ENCODE measurements at regions not wholly inside any gene's neighbourhood (a gene's known extent, or its start where the extent isn't known, plus 50 kb on each side); places are given as distances from the start of the nearest gene placed in this dataset.

DNA sequence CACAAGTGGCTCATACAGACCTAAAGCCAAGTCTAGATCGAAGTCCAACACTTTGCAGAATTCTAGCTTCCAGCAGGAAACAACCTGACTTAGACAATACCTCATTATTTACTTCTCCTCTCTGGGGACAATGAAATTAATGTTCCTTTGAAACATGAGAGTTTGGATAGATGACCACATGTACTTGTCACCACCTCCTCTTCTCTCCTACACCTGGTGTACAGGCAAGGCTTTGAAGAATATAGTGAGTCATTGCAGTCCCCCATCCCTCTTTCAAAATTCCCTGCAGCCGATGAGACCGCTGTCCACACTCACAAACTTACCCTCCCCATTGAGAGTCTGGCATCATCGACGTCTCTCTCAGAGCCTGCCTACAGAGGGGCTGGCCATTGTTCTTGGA is 189.0 kb upstream of the HES1 start:
- no peak for DNase-seq
- Histone ChIP-seq H3K27ac (no peak overlapping the region), H3K36me3 (no peaks in the 10 kb centered on the region), H3K4me1 (peaks cover 0 to 17% (median 0%) of the 10 kb centered on the region in 4 donors), H3K27me3 (no peaks in the 10 kb centered on the region), H3K9me3 (no peaks in the 10 kb centered on the region), H3K4me3 (no peak overlapping the region)
- no peak for TF ChIP-seq POLR2A (IDR thresholded peaks at IDR 0.05)
- TF ChIP-seq, protein P1, sequence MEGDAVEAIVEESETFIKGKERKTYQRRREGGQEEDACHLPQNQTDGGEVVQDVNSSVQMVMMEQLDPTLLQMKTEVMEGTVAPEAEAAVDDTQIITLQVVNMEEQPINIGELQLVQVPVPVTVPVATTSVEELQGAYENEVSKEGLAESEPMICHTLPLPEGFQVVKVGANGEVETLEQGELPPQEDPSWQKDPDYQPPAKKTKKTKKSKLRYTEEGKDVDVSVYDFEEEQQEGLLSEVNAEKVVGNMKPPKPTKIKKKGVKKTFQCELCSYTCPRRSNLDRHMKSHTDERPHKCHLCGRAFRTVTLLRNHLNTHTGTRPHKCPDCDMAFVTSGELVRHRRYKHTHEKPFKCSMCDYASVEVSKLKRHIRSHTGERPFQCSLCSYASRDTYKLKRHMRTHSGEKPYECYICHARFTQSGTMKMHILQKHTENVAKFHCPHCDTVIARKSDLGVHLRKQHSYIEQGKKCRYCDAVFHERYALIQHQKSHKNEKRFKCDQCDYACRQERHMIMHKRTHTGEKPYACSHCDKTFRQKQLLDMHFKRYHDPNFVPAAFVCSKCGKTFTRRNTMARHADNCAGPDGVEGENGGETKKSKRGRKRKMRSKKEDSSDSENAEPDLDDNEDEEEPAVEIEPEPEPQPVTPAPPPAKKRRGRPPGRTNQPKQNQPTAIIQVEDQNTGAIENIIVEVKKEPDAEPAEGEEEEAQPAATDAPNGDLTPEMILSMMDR (IDR thresholded peaks at IDR 0.05) = no peak

DNA sequence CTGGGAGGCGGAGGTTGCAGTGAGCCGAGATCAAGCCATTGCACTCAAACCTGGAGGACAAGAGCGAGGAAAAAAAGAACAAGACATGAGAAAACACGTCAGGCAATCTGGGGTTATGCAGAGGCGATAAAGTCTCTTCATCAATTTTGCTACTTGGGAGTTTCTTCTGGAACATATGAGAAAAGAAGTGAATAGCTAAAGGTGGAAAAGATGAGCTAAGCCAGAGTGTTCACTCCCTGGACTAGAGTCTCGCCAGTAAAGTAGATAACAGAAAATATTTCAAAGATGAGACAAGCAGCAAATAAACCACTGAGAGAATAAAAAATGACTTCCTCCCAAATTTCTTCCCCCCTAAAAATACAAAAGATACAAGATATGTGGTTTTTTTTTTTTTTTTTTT is 188.4 kb upstream of the HES1 start:
- Histone ChIP-seq H3K27ac (no peak overlapping the region), H3K36me3 (no peaks in the 10 kb centered on the region), H3K4me1 (peaks cover 0 to 17% (median 0%) of the 10 kb centered on the region in 4 donors), H3K9me3 (no peaks in the 10 kb centered on the region), H3K4me3 (no peak overlapping the region), H3K27me3 (no peaks in the 10 kb centered on the region)
- DNase-seq = no peak
- TF ChIP-seq POLR2A (IDR thresholded peaks at IDR 0.05) = no peak
- TF ChIP-seq, protein P1 (IDR thresholded peaks at IDR 0.05) = no peak

DNA sequence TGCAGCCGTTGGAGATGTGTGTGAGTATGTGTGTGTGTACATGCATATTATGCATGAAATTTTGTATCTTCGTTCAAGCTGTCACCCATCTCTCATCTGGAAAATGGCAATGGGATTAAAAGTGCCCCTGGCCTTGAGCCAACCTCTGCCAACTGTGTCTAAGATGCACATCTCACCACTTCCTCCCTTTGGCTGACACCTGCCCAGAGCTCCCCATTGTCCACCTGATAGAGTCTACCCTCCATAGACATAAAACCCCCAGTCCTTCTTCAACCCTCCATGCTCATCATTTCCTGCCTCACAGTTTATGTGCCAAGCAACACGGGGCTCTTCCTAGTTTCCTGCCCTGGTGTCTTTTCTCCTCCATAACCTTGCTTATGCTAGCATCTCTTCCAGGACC is 187.5 kb upstream of the HES1 start:
- H3K4me1 ChIP-seq = peaks cover 0 to 13% (median 0%) of the 10 kb centered on the region in 4 donors
- no peak for DNase-seq
- no peaks in the 10 kb centered on the region for H3K9me3 ChIP-seq
- H3K27ac ChIP-seq = no peak overlapping the region
- H3K36me3 ChIP-seq = no peaks in the 10 kb centered on the region
- no peak overlapping the region for H3K4me3 ChIP-seq
- no peak for TF ChIP-seq POLR2A (IDR thresholded peaks at IDR 0.05)
- TF ChIP-seq, protein P1 (IDR thresholded peaks at IDR 0.05) = no peak
- no peaks in the 10 kb centered on the region for H3K27me3 ChIP-seq

DNA sequence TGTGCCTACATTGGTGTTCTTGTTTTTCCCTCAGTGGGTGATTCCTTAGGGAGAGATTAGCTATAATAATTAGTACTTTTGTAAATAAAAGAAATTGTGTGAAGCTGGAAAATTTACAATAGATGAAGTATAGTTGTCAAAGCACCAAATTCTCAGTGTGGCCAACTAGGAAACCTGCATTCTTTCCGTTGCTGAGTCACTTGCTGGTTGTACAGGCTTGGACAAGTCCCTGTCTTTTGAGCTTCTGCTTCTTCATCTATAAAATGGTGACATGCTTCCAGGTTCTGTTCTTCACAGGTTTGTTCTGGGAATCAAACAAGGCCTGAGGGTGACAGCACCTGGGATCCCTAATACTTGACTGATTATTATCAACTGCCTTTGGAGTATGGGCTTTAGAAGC is 184.1 kb upstream of the HES1 start:
- no peaks in the 10 kb centered on the region for H3K27me3 ChIP-seq
- DNase-seq = no peak
- no peaks in the 10 kb centered on the region for H3K9me3 ChIP-seq
- TF ChIP-seq, protein P1 (IDR thresholded peaks at IDR 0.05) = no peak
- no peaks in the 10 kb centered on the region for H3K36me3 ChIP-seq
- H3K27ac ChIP-seq = no peak overlapping the region
- H3K4me1 ChIP-seq = peaks cover 0 to 8% (median 0%) of the 10 kb centered on the region in 4 donors
- H3K4me3 ChIP-seq = no peak overlapping the region

DNA sequence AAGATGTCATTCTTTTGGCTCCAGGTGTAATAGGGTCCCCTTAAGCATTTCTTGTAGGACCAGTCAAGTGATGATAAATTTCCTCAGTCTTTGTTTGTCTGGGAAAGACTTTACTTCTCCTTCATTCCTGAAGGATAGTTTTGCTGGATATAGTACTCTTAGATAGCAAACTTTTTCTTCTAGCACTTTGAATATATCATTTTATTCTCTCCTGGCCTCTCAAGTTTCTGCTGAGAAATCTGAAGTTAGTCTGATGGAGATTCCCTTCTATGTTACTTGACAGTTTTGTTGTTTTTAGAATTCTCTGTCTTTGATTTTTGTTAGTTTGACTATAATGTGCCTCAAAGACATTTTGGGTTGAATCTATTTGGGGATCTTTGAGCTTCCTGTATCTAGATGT is 181.2 kb upstream of the HES1 start:
- no peak for TF ChIP-seq POLR2A (IDR thresholded peaks at IDR 0.05)
- TF ChIP-seq, protein P1 (IDR thresholded peaks at IDR 0.05) = no peak
- DNase-seq = no peak
- H3K4me1 ChIP-seq = no peaks in the 10 kb centered on the region
- no peaks in the 10 kb centered on the region for H3K36me3 ChIP-seq
- H3K4me3 ChIP-seq = no peak overlapping the region
- H3K27ac ChIP-seq = no peak overlapping the region
- H3K27me3 ChIP-seq = no peaks in the 10 kb centered on the region
- no peaks in the 10 kb centered on the region for H3K9me3 ChIP-seq

DNA sequence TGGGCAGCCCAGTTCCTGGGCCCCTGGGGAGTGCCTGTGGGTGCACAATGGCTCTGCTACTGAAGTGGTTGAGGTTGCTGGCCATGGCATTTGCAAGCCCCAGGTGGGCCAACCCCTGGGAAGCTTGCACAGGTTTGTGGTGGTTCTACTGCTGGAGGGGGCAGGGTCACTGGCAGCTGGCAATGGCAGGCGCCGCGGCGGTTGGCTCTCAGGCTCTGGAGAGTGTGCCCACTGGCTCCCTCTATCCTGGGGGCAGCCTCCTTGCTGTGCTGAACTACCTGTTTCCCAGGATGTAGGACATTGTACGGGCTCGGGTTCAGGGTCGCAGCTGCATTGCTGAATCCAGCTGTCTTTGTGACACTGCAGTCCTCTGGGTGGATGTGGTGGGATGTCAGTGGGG is 180.2 kb upstream of the HES1 start:
- H3K27ac ChIP-seq = no peak overlapping the region
- TF ChIP-seq POLR2A (IDR thresholded peaks at IDR 0.05) = no peak
- TF ChIP-seq, protein P1 (IDR thresholded peaks at IDR 0.05) = no peak
- H3K9me3 ChIP-seq = no peaks in the 10 kb centered on the region
- no peaks in the 10 kb centered on the region for H3K36me3 ChIP-seq
- DNase-seq = no peak
- no peaks in the 10 kb centered on the region for H3K27me3 ChIP-seq
- H3K4me3 ChIP-seq = no peak overlapping the region
- peaks cover 0 to 2% (median 0%) of the 10 kb centered on the region in 4 donors for H3K4me1 ChIP-seq
